GM12878 (cell line): ENCODE measurements at regions not wholly inside any gene's neighbourhood (a gene's known extent, or its start where the extent isn't known, plus 50 kb on each side); places are given as distances from the start of the nearest gene placed in this dataset.

Source experiments
- FOS ChIP-seq: IDR thresholded peaks from 3 replicates; pipeline ENCODE4 v1.6.1; 2011; ENCODE audit warnings: borderline replicate concordance; ENCODE audit not compliant: insufficient read length; ENCODE audit errors: extremely low read depth
- SREBF1 ChIP-seq: IDR thresholded peaks from 2 replicates; pipeline ENCODE4 v1.6.1; 2012; ENCODE audit warnings: mild to moderate bottlenecking, low read length
- TCF3 ChIP-seq: IDR thresholded peaks from 2 replicates; pipeline ENCODE4 v1.6.1; 2012; ENCODE audit warnings: low read depth, mild to moderate bottlenecking, low read length, borderline replicate concordance; ENCODE audit not compliant: insufficient read depth
- TF ChIP-seq, protein P1 (sequence below): fragments of 450-650 bp; IDR thresholded peaks from 2 replicates; pipeline ENCODE4 v1.6.1; 2016; ENCODE audit warnings: mild to moderate bottlenecking

DNA sequence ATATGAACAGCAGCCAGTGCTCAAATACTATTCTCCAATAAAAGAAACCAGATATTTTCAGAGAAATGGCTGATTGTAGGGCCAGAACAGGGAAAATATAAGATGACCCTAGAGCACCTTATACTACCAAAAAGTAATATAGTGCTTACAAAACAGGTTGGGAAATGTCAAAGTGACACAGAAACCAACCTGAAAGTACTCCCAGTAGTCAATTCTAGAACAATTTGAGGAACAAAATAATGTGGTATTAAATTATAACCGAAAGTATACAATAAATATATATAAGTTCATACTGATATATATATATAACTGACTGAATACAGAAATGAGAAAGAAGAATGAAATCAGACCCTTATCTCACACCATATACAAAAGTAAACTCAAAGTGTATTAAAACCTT lies 657.2 kb upstream of the PHF14 start:
- no peak for TF ChIP-seq TCF3
- TF ChIP-seq, protein P1, sequence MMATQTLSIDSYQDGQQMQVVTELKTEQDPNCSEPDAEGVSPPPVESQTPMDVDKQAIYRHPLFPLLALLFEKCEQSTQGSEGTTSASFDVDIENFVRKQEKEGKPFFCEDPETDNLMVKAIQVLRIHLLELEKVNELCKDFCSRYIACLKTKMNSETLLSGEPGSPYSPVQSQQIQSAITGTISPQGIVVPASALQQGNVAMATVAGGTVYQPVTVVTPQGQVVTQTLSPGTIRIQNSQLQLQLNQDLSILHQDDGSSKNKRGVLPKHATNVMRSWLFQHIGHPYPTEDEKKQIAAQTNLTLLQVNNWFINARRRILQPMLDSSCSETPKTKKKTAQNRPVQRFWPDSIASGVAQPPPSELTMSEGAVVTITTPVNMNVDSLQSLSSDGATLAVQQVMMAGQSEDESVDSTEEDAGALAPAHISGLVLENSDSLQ = no peak
- no peak for TF ChIP-seq FOS
- TF ChIP-seq SREBF1 = no peak
